22Rv1 (cell line): ENCODE measurements at regions not wholly inside any gene's neighbourhood (a gene's known extent, or its start where the extent isn't known, plus 50 kb on each side); places are given as distances from the start of the nearest gene placed in this dataset.

Experiments
- H3K27ac ChIP-seq: fragments of 450-650 bp; 2 replicates; pipeline ENCODE4 v1.5.1; 2017
- CTCF ChIP-seq: fragments of 450-650 bp; IDR thresholded peaks from 2 replicates; pipeline ENCODE4 v1.5.1; 2017; ENCODE audit warnings: mild to moderate bottlenecking
- ZFX ChIP-seq: fragments of 450-650 bp; IDR thresholded peaks from 2 replicates; pipeline ENCODE4 v1.6.1; 2017; ENCODE audit warnings: antibody characterized with exemption, borderline replicate concordance

- TF ChIP-seq ZFX: no peak
- no peak for TF ChIP-seq CTCF
- H3K27ac ChIP-seq: no peak overlapping the region
These were observed 440.9 kb downstream of the BTBD3 start for GRCh38 chr20:12358655-12359009.

- no peak overlapping the region for H3K27ac ChIP-seq
- no peak for TF ChIP-seq CTCF
- TF ChIP-seq ZFX: no peak
These were observed 454.3 kb downstream of the BTBD3 start for GRCh38 chr20:12371990-12372389.

GRCh38 chr20:12372557-12372956 lies 454.9 kb downstream of the BTBD3 start:
- no peak overlapping the region for H3K27ac ChIP-seq
- TF ChIP-seq CTCF (no peak), ZFX (no peak)

GRCh38 chr20:12375967-12376366 lies 458.3 kb downstream of the BTBD3 start:
- H3K27ac ChIP-seq: no peak overlapping the region
- no peak for TF ChIP-seq ZFX
- TF ChIP-seq CTCF: no peak

GRCh38 chr20:12383821-12384220 lies 466.1 kb downstream of the BTBD3 start:
- H3K27ac ChIP-seq: no peak overlapping the region
- no peak for TF ChIP-seq ZFX
- TF ChIP-seq CTCF: no peak

GRCh38 chr20:12386821-12387220 lies 469.1 kb downstream of the BTBD3 start:
- H3K27ac ChIP-seq: no peak overlapping the region
- TF ChIP-seq ZFX (no peak), CTCF (no peak)

GRCh38 chr20:12391099-12391498 lies 473.4 kb downstream of the BTBD3 start:
- H3K27ac ChIP-seq: no peak overlapping the region
- TF ChIP-seq ZFX (no peak), CTCF (no peak)
